Activated T-cell treated with anti-CD3 and anti-CD28 coated beads, Interleukin-2, amount 50 U/mL, for 72 hours (primary cell): ENCODE measurements at regions not wholly inside any gene's neighbourhood (a gene's known extent, or its start where the extent isn't known, plus 50 kb on each side); places are given as distances from the start of the nearest gene placed in this dataset.

Source experiments
- ATAC-seq, 2 donors: fragments of 150-1000 bp; cut with Tn5 transposase; replicated peaks in 1 of 2; 2 replicates each; pipeline ENCODE4 v1.10.0; 2021; ENCODE audit warnings: moderate library complexity in 2 of 2, mild to moderate bottlenecking in 1 of 2
- DNase-seq, 2 donors: peaks; one replicate each; pipeline ENCODE4 v3.0.0; 2021 to 2022; ENCODE audit warnings: mixed read lengths in 1 of 2
- H3K27ac Mint-ChIP-seq: one replicate; pipeline ENCODE4 v1.8.0; 2022; ENCODE audit warnings: mild to moderate bottlenecking, moderate library complexity, mixed read lengths
- H3K27me3 Mint-ChIP-seq: one replicate; pipeline ENCODE4 v1.8.0; 2022; ENCODE audit warnings: low read depth, mixed read lengths
- H3K36me3 Mint-ChIP-seq, 2 donors: one replicate each; pipeline ENCODE4 v1.8.0; 2022; ENCODE audit warnings: mixed read lengths in 2 of 2, mild to moderate bottlenecking in 1 of 2; ENCODE audit not compliant: insufficient read depth in 2 of 2
- H3K4me1 Mint-ChIP-seq: one replicate; pipeline ENCODE4 v1.8.0; 2022; ENCODE audit warnings: low read depth, mixed read lengths
- H3K4me3 Mint-ChIP-seq, 2 donors: one replicate each; pipeline ENCODE4 v1.8.0; 2022; ENCODE audit warnings: mild to moderate bottlenecking in 2 of 2, mixed read lengths in 2 of 2, moderate library complexity in 2 of 2
- H3K9me3 Mint-ChIP-seq, 2 donors: one replicate each; pipeline ENCODE4 v1.8.0; 2022; ENCODE audit warnings: mixed read lengths in 2 of 2

- Mint-ChIP-seq H3K4me1 (no peaks in the 10 kb centered on the region), H3K4me3 (no peak overlapping the region), H3K27me3 (no peaks in the 10 kb centered on the region)
Measured at GRCh38 chr3:148083526-148084182, 614.0 kb upstream of the AGTR1 start.

DNA sequence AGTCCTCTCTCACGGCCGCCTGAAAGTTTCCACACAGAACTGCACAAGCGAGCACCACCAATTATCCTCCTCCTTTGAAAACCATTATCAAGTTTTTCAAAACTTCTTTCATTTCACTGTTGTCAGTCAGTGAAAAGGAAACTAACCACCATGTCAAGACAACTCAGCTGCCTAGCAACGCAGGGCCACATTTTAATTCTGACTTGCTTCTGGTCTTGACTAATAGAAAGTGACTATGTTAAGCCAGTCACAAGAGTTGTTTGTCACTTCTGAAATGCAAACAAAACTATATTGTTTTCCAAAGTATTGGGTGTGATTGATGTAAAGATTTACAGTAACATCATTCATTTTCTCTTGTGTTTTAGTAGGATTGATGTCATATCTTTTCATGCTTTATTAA is 612.8 kb upstream of the AGTR1 start:
- Mint-ChIP-seq H3K27me3 (no peaks in the 10 kb centered on the region), H3K36me3 (no peaks in the 10 kb centered on the region), H3K9me3 (peaks cover 0 to 4% of the 10 kb centered on the region in 2 donors), H3K4me3 (no peak overlapping the region), H3K27ac (no peak overlapping the region), H3K4me1 (no peaks in the 10 kb centered on the region)
- ATAC-seq (no peak), DNase-seq (no peak)

More at GRCh38 chr3:148083526-148084182, 614.0 kb upstream of the AGTR1 start:
- DNase-seq (no peak), ATAC-seq (no peak)
- Mint-ChIP-seq H3K9me3 (peaks cover 0 to 4% of the 10 kb centered on the region in 2 donors), H3K27ac (no peak overlapping the region), H3K36me3 (no peaks in the 10 kb centered on the region)

GRCh38 chr3:148087601-148088371 is 609.9 kb upstream of the AGTR1 start:
- no peaks in the 10 kb centered on the region for H3K36me3 Mint-ChIP-seq
- no peaks in the 10 kb centered on the region for H3K4me1 Mint-ChIP-seq
- no peaks in the 10 kb centered on the region for H3K27me3 Mint-ChIP-seq
- peaks cover 0 to 8% of the 10 kb centered on the region in 2 donors for H3K9me3 Mint-ChIP-seq
- DNase-seq = no peak
- no peak overlapping the region for H3K27ac Mint-ChIP-seq
- H3K4me3 Mint-ChIP-seq = no peak overlapping the region
- ATAC-seq = no peak

DNA sequence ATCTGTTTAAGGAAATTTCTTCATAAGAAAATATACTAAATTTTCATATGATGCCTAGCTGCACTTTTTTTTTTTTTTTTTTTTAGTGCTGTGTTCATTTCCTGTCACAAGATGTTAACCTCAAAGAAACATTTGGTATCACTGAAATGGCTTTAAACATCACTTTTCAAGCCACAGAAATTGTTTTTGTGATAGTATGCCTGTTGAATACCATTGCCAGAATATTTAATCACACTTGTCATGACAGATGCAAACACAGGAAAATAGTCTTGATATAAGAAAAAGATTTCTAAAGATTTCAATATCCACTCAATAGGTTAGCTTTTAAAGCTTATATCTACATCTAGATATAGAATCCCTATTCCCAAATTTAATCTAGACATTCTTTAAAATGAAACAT is 608.5 kb upstream of the AGTR1 start:
- ATAC-seq (no peak), DNase-seq (no peak)
- no peak overlapping the region for H3K27ac Mint-ChIP-seq
- peaks cover 0 to 4% of the 10 kb centered on the region in 2 donors for H3K9me3 Mint-ChIP-seq
- H3K4me3 Mint-ChIP-seq = no peak overlapping the region
- H3K4me1 Mint-ChIP-seq = no peaks in the 10 kb centered on the region
- H3K36me3 Mint-ChIP-seq = no peaks in the 10 kb centered on the region
- H3K27me3 Mint-ChIP-seq = no peaks in the 10 kb centered on the region

DNA sequence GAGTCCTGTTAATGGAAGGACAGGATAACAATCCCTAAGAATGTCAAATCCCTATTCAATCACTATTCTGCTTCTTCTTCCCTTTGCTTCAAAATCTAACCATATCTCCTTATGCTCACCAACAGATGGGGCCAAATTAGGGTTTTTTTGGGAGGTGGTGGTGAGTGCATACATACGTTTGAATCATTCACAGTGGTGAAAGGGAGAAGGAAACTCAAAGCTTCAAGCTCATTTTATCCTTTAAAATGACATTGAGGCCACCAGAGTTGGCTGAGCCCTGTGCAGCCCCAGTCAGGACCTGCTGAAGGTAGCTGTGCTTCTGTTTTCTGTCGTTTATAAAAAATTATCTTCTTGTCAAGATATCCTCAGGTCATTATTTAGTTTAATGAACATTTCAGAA is 607.5 kb upstream of the AGTR1 start:
- Mint-ChIP-seq H3K27me3 (no peaks in the 10 kb centered on the region), H3K27ac (no peak overlapping the region), H3K9me3 (peaks cover 2 to 4% of the 10 kb centered on the region in 2 donors), H3K4me3 (no peak overlapping the region), H3K36me3 (no peaks in the 10 kb centered on the region), H3K4me1 (no peaks in the 10 kb centered on the region)
- no peak for DNase-seq
- no peak for ATAC-seq

GRCh38 chr3:148092624-148093347 is 604.9 kb upstream of the AGTR1 start:
- H3K9me3 Mint-ChIP-seq = peaks cover 2 to 4% of the 10 kb centered on the region in 2 donors
- no peak for ATAC-seq
- no peak for DNase-seq
- H3K4me1 Mint-ChIP-seq = no peaks in the 10 kb centered on the region
- H3K36me3 Mint-ChIP-seq = no peaks in the 10 kb centered on the region
- H3K27me3 Mint-ChIP-seq = no peaks in the 10 kb centered on the region
- no peak overlapping the region for H3K27ac Mint-ChIP-seq
- no peak overlapping the region for H3K4me3 Mint-ChIP-seq

GRCh38 chr3:148093753-148094152 is 604.0 kb upstream of the AGTR1 start:
- DNase-seq (no peak), ATAC-seq (no peak)
- no peaks in the 10 kb centered on the region for H3K4me1 Mint-ChIP-seq
- no peak overlapping the region for H3K27ac Mint-ChIP-seq
- H3K36me3 Mint-ChIP-seq = no peaks in the 10 kb centered on the region
- H3K4me3 Mint-ChIP-seq = no peak overlapping the region
- peaks cover 2 to 4% of the 10 kb centered on the region in 2 donors for H3K9me3 Mint-ChIP-seq
- no peaks in the 10 kb centered on the region for H3K27me3 Mint-ChIP-seq

- Mint-ChIP-seq H3K36me3 (no peaks in the 10 kb centered on the region), H3K4me1 (no peaks in the 10 kb centered on the region), H3K9me3 (peaks cover 2% of the 10 kb centered on the region in 2 donors), H3K27ac (no peak overlapping the region), H3K4me3 (no peak overlapping the region), H3K27me3 (no peaks in the 10 kb centered on the region)
- no peak for DNase-seq
- no peak for ATAC-seq
Measured at GRCh38 chr3:148095962-148096361, 601.7 kb upstream of the AGTR1 start.

- H3K27me3 Mint-ChIP-seq = no peaks in the 10 kb centered on the region
- H3K36me3 Mint-ChIP-seq = no peaks in the 10 kb centered on the region
- no peak overlapping the region for H3K4me3 Mint-ChIP-seq
- ATAC-seq (no peak), DNase-seq (no peak)
- no peaks in the 10 kb centered on the region for H3K4me1 Mint-ChIP-seq
- peaks cover 0 to 7% of the 10 kb centered on the region in 2 donors for H3K9me3 Mint-ChIP-seq
- no peak overlapping the region for H3K27ac Mint-ChIP-seq
Measured at GRCh38 chr3:148100476-148100875, 597.2 kb upstream of the AGTR1 start.

- ATAC-seq (no peak), DNase-seq (no peak)
- Mint-ChIP-seq H3K36me3 (no peaks in the 10 kb centered on the region), H3K4me3 (no peak overlapping the region), H3K4me1 (no peaks in the 10 kb centered on the region), H3K27ac (no peak overlapping the region), H3K27me3 (no peaks in the 10 kb centered on the region), H3K9me3 (peaks cover 0 to 7% of the 10 kb centered on the region in 2 donors)
Measured at GRCh38 chr3:148101061-148101460, 596.6 kb upstream of the AGTR1 start.

- Mint-ChIP-seq H3K4me3 (no peak overlapping the region), H3K36me3 (no peaks in the 10 kb centered on the region), H3K9me3 (peaks cover 0 to 7% of the 10 kb centered on the region in 2 donors), H3K27ac (no peak overlapping the region), H3K27me3 (no peaks in the 10 kb centered on the region), H3K4me1 (no peaks in the 10 kb centered on the region)
- no peak for ATAC-seq
- DNase-seq = no peak
Measured at GRCh38 chr3:148102156-148102555, 595.5 kb upstream of the AGTR1 start.

GRCh38 chr3:148106062-148106461 is 591.6 kb upstream of the AGTR1 start:
- Mint-ChIP-seq H3K27ac (no peak overlapping the region), H3K27me3 (no peaks in the 10 kb centered on the region), H3K4me1 (no peaks in the 10 kb centered on the region), H3K4me3 (no peak overlapping the region), H3K36me3 (no peaks in the 10 kb centered on the region), H3K9me3 (peaks cover 0 to 8% of the 10 kb centered on the region in 2 donors)
- ATAC-seq = no peak
- DNase-seq = no peak

DNA sequence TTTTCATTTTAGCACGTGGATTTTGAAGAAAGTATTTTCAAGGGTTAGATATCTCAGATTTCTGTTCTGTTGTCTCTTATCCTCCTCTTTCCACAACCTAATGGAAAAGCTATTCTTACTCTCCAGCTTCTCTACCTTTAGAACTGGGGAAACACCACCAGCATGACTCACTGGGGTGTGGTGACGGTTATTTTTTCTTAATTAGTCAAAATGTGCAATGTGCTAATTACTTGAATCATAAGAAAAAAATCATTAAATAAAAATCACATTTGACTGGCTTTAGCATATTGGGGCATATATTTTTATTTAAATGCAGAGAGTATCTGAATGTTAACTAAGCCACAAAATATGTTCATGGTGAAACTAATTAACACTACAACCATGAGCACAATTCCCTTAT is 570.7 kb upstream of the AGTR1 start:
- Mint-ChIP-seq H3K4me3 (no peak overlapping the region), H3K4me1 (no peaks in the 10 kb centered on the region), H3K36me3 (no peaks in the 10 kb centered on the region), H3K27me3 (no peaks in the 10 kb centered on the region), H3K27ac (no peak overlapping the region), H3K9me3 (peaks cover 0 to 6% of the 10 kb centered on the region in 2 donors)
- no peak for DNase-seq
- no peak for ATAC-seq
